AML-193 (cell line): ENCODE measurements at regions not wholly inside any gene's neighbourhood (a gene's known extent, or its start where the extent isn't known, plus 50 kb on each side); places are given as distances from the start of the nearest gene placed in this dataset.
"Not testable (repeated sequence)": the region's sequence is repeated elsewhere in the genome, so short reads cannot be mapped to it uniquely, and the experiment has no call there.

ENCODE experiments used
- DNase-seq, 2 experiments: peaks; one replicate each; lab custom pipeline; 2025; lab: John Stamatoyannopoulos, UW

DNA sequence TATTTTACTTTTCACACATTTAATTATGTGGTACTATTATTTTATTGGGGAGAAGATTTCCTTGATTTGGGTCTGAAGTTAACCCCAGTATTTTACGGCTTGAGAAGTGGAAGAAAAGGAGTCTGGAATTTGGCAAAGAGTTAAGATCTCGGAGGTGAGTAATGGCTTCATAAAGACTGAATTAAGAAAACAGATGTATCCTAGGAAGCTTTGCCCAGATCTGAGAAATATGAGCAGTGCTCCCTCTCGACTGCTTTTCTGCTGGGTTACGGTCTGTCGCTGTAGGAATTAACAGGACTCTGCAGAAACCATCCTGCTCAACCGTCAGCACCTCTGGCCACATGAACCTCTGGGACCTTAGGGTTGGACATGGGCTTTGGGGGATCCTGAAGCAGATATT lies 163.6 kb upstream of the NDN start:
- DNase-seq, result no peak

DNA sequence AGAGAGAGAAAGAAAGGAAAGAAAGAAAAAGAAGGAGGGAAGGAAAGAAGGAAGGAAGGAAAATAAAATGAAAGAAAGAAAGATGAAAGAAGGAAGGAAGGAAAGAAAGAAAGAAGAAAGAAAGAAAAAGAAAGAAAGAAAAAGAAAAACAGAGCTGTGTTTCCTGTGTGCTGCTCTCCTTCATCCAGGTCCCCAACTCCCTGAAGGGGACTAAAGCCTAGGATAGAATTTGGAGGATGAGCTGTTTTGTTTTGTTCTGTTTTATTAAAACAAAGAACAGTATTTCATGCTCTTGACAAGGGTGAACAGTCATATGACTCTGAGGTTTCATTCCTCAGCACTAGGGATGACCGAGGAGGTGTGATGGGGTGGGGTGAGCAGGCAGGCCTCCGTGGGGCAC lies 164.8 kb upstream of the NDN start:
- DNase-seq, result no peak

DNA sequence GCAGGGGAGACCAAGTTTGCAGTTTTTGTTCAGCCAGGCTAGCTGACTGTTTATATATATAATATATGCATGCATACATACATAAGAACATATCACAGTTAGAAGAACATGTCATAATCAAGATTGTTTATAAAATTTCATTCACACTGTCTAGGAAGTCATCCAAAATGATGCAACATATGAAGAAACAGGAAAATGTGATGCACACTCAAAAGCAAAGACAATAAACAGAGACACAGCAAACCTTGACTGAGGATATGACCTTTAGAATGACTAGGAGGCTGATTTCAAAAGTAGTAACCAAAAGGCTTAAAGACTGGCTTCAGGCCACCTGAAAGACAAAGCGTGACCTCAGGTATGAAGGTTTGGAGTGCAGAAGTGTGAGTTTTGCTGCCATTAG lies 166.2 kb upstream of the NDN start:
- no peak for DNase-seq

DNA sequence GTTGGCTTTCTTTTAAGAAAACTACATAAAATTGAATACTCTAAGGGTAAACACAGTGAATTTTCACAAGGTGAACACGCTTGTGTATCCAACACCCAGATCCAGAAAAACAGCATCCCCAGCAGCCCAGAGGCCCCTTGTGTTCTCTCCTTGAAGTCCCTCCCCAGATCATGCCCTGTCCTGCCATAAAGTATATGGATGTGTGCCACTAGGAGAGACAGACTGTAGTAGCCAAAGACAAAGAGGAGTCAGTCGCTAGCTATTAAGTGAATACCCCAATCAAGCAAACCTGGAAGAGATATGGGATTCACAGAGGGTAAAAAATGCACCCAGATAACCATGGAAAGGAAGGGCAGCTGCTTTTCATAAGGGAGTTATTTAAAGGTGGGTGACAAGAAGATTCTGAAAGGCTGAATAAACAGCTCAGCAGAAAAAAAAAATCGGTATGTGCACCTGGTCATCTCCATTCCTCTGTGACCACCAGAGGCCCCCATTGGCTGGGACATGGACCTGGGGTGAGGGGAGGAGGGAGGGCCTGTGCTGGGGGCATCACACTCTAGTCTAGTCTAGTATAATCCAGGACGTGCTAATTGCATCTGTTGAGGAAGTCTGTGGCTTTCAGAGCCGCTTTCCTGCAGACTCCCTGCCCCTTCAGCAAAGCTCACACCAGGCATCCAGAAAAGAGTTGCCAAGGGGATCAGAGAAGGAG lies 167.3 kb upstream of the NDN start:
- DNase-seq, result no peak

DNA sequence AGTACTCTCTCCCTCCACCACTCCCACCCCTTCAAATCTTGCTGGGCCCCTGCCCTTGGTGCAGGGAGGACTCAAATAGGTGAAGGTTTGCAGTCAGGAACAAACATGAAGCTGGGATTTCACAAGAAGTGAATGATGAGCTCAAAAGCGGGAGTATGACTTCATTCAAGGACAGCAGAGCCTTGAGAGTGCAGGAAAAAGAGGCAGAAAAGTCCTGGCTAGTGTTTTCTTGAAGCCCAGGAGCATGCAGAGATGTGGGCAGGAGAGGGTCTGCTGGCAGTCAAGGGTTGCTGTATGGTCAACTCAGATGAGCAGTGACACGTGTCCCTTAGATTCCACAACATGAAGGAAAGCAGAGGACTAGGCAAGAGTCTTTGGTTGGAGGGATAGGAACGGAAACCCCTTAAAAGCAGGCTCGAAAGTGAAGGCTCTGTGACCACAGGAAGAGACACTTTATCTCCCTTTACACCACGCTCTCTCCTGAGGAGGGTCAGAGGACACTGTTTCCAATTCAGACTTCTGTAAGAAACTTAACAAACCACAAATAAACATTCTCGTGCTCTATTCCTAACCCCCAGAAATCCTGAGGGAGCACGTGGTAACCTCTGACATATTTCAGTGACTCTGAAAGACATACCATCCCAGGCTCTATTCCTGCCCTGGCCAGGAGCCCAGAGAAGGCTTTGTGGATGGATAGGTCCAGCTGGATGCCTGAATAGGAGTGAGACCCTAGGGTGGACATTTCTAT lies 168.0 kb upstream of the NDN start:
- no peak for DNase-seq

DNA sequence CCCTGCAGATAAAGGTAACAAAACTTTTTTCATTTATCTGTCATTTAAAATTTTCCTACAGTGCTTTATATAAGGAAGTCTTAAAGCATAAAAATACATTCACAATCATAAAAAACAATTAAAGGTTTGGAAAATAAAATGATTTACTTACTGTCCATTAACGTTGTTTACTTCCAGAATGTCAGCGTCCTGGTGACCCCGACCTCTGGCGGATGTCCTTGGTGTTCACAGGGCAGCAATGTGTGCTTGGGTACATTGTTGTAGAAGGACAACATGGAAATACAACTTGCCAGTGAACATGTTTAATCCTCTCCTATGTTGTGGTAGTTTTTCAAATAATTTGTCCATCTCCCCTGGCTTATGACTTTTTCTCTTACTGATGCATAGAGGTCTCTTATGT lies 168.8 kb upstream of the NDN start:
- no peak for DNase-seq

DNA sequence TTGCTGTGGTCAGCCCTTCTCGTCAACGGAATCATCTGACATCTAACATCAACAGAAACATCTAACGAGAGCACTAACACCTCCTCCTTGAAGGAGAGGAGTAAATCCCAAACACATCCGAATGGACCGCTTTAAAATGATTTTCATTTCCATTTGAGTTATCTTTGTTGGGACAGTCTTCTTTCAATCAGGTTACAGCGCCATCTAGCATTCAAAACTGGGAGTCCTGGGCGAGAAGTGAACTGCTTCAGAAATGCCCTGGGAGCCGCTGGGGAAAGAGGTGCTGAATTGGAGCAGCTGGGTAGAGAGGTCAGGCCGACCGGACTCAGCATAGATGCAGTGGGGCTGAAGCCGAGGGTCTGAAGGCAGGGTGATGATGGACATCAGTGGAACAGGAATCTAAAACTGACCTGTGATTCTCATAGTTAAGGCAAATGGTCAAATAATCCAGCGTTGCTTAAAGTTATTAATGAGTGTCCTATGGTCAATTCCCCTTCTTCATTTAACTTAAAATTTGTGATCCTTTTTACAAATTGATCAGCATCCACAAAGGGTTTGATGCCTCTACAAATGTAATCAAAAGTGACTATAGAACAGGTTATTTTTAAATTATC lies 170.0 kb upstream of the NDN start:
- peak; percentile 6 to 23 for DNase-seq

DNA sequence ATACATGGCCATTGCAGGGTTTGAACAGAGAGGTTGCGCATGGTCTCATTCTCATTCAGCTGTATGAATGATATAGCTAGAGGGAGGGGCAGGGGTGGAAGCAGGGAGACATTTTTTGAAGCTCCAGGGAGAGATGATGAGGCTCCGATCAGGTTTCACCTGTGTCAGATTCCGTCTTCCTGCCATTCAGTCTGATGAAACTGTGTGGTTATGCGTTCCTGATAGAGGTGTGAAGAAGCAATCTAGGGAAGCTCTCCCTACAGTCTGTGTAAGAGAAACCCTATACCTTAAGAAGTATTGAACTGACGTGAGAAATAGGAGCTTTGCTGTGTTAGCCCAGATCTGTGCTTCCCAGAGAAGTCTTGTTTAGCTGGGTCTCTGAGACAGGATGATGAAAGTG lies 171.9 kb upstream of the NDN start:
- DNase-seq, result no peak

DNA sequence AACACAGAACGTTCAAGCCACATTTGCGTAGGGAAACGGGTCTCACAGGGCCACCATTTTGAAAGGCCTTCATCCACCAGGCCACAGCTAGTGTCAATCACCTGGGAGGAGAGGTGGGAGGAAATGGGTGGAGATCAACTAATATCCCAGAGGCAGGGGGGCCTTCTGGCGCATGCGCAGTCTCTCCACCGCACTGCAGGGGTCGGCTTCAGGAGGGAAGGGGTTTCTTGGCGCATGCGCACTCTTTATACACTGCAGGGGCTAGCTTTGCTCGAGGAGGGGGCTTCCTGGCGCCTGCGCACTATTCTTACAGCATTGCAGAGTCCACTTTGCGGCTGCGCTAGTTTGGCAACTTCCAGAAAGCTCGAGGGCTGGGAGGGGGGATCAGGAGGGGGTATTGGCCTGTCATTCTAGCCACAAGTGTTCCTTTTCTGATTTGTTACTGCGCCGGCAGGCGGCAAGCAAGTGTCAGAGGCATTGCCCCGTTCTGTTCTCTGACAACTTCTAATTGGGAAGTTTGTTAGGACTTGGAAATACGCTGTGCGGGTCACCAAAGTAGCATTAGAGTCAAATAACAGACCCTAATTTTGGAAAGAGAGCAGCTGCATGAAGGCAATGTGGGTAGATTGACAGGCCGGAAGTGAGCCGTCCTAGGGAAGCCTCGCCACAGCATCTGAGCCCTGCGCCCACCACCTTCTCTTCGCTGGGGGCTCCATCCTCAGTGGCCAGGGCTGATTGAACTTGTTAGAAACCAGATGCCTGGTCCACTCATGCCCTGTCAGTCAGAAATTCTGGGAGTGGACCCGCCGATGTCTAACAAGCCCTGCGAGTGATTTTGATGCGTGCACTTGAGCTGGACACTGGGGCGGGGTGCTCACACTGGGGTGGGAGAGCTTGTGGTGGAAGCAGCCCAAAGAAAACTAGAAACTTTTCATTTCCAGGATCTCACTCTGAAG lies 173.5 kb upstream of the NDN start:
- no peak for DNase-seq

DNA sequence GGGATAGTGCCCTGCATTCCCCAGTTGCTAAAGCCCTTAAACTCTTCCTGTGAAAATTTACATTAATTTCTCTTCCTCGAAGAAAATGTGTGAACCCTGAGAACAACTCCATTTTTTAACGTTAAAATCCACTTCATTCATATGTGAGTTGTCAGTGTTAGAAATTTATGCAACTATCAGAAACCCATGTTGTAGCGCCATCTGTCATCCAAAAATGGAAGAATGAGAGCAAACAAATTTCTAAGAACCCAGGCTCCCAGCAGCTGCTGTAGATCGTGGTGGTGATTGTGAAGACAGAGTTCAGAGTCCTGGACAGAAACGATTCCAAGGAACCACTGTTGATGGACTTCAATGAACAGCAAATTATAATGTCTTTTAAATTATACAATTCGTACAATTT lies 179.7 kb upstream of the NDN start:
- DNase-seq, result peak; percentile 13 to 26

DNA sequence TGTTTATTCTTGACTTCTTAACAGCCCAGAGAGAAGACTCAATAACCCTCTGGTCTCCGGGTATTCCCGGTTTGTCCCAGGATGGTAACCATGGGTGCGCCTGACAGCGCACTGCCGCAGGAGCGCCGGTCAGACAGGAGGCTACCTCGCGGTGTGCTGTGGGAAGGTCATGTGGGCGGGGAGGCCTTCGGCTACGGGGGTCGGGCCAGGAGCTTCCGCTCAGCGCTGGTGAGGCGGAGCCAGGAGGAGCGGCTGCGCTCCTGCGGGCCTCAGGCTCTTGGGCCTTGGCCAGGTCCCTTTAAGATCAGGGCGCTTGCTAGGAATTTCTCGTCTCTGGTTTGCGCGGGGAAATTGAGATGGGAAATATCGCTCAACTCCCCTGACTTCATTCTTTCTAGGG lies 182.3 kb upstream of the NDN start:
- DNase-seq, result no peak

DNA sequence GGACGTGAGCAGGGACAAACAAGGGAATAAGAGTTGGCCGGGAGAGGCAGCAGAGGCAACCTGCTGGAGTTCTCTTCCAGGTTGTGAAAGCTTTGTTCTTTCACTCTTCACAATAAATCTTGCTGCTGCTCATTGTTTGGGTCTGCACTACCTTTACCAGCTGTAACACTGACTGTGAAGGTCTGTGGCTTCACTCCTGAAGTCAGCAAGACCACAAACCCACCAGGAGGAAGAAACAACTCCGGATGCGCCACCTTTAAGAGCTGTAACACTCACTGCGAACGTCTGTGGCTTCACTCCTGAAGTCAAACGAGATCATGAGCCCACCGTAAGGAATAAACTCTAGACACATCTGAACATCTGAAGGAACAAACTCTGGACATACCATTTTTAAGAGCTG lies 186.5 kb upstream of the NDN start:
- DNase-seq, result not testable (repeated sequence)

DNA sequence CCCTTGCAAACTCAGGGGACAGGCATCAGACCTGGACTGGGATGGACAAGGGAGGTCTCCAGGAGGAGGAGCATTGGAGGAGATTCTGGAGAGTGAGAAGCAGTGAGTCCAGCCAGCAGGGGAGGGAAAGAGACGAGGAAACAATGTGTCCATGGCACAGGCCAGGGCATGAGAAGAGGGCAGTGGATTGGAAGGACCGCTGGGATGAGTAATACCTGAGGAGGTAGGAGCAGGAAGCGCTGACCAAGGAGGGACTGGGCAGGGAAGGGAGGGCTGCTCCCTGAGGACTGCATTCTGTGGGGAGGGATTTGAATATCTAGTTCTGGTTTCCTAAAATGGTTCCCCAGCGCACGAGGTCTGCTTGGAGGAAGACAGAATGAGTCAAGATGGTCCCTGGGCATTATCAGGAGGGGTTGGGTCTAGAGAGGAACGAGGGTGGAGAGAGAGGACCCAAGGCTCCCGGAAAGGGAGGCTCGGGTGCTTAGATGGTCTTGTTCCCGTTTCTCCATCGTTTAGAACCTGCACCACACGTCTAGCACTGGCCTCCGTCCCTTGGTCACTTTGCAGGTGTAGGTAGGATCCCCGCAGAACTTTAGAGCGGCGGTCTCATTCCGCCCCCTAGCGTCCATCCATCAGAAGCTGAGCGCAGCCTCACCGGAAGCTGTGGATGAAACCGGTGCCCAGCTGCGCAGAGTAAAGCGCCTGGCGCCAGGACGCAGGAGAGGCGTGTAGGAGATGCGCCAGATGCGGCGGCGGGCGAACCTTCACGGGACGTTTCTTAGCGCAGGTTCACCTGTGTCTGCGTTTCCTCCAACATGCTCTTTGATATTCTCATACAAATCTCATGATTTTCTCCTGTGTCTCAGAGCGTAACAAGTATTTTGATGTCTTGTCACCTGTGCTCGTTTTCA lies 190.7 kb upstream of the NDN start:
- no peak for DNase-seq

DNA sequence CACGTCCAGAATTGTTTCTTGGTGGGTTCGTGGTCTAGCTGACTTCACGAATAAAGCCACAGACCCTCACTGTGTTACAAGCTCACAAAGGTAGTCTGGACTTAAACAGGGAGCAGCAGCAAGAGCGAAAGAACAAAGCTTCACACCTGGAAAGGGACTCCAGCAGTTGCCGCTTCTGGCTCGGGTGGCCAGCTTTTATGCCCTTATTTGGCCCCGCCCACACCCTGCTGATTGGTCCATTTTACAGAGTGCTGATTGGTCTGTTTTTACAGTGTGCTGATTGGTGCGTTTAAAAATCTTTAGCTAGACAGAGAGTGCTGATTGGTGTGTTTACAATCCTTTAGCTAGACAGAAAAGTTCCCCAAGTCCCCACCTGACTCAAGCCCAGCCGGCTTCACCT lies 194.2 kb upstream of the NDN start:
- no peak for DNase-seq

DNA sequence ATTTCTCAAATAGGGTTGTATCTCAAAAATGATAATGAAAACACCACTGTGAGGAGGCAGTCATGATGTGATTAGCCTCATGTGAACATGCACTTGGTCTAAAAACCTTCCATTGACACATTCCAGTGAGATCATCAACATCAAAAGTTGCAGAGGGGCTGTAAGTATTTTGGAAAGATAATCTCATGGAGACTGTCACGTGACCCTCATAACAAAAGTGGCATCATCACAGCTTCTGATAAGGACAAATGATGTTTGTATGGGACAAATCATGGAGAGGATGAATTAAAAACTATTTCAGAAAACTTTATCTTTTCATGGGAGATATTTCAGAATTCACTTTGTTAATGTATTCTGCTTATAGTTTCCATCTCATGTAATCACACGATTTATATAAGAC lies 203.1 kb upstream of the NDN start:
- DNase-seq, result no peak

DNA sequence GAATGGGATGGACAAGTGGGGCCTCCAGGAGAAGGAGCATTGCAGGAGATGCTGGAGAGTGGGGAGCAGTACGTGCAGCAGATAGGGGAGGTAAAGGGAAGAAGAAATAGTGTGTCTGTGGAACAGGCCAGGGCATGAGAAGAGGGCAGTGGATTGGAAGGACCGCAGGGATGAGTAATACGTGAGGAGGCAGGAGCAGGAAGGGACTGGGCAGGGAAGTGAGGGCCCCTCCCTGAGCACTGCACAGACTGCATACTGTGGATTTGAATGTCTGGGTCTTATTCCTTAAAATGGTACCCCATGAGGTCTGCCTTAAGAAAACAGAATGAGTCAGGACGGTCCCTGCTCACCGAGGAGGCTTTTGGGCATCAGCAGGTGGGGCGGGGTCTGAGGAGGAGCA lies 210.0 kb upstream of the NDN start:
- DNase-seq, result no peak

DNA sequence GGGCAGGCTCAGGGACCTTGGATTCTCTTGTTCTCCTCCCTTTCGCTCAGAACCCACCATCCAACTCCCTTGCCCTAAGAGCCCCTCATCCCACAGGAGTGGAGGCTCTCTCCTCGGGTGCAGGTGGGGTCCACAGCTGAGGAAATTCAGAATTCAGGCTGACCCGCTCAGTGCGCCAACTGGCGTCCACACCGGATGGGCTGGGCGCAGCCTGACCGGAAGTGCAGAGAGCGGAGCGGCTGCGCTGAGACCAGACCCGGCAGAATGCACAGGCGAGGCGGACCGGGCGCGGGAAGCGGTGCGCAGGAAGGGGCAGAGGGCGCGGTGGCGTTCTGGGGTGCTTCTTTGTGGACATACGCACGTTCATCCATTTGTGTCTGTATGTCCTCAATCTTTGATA lies 210.4 kb upstream of the NDN start:
- DNase-seq, result no peak

DNA sequence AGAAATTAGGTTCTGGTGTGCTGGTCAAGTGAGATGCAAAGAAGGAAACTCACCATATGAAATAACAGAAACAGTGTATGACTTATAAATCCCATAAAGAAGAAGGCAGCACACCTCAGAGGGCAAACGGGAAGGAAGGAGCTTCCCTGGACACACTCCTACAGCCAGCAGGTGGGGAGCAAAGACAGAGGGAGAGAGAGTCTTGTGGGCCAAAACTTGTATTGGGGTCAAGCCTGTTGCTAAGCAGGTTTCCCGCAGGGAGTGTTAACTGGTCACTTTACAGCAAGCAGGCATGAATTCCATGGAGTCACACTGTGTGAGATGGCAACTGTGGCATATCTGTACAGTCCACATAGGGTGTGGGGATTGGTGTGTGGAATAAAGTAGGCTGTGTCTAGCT lies 222.9 kb upstream of the NDN start:
- no peak for DNase-seq

DNA sequence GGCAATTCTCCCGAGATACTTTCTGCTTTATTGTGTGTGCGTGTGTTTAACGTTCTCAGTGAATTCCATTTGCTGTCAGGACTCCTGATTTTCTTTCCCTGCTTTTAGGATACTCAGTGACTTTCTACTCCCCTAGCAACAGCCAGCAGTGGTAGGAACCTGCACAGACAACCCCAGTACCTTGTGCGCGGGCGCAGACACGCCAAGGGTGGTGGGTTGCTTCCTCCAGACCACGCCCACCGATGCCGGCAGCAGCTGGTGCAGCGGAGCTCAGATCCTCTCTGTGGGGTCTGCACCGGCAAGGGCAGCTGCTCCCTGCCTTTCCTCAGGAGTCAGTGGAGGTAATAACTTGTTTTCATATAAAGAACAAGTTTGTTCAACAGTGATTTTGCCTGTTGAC lies 225.1 kb upstream of the NDN start:
- DNase-seq, result no peak

DNA sequence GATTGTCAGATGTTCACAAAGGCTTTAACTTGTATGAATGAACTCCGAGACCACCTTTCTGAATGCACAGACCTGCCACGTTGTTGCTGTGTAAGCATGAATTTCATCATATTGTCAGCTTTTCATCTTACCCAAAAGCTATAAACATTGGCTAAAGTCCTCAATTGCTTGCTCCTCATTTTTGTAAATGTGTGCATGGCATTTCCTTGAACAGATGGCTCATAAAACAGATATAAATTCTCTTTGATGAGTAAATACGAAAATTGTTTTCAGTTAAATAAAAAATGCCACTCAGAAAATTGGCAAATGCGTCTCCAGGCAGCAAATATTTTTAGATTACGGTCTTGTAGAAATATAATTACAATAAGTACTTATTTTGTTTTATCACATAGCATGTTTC lies 226.0 kb upstream of the NDN start:
- no peak for DNase-seq

DNA sequence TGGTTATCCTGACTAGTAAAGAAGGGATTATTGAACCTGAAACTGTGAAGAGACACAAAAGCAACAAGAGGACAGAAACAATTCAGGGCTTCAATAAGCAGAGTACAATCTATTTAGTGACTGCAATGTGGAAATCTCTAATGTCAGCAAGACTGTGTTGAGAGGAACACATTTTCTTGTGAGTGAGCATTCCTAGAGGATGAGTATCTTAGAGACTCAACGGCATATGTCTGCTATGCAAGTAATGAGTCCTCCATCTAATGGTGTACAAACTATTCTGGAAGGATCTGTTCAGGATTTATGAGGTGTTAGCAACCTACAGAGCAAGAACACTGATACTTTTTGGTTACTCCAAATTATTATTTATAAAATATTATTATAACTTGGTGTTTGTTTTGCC lies 226.5 kb upstream of the NDN start:
- no peak for DNase-seq
